ENCODE measurements at regions not wholly inside any gene's neighbourhood (a gene's known extent, or its start where the extent isn't known, plus 50 kb on each side); places are given as distances from the start of the nearest gene placed in this dataset.
"Not testable (repeated sequence)": the region's sequence is repeated elsewhere in the genome, so short reads cannot be mapped to it uniquely, and the experiment has no call there.

DNA sequence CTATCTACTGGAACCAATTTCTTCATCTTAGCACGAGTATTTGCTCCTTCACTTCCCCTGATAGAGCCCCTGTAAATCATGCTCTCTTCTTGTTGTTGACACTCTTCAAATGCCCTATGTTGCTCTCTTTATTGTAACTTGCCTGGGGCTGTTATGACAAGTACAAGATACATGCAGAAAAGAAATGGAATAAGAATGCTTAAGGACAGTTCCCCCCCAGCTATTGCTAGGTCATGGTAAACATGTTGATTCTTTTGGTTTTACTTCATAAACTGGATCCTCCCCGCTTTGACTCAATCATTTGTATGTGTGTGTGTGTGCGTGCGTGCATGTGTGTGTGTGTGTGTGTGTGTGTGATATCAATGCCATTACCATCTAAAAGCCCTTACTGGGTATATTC is 368.5 kb upstream of the CNTNAP5 start:
- no peak overlapping the region for H3K4me3 ChIP-seq (ENCODE audit: low read length)
- no peak for DNase-seq
- peaks cover 3% of the 10 kb centered on the region for H3K4me1 Mint-ChIP-seq
- no peak overlapping the region for H3K4me3 Mint-ChIP-seq
- no peak overlapping the region for H3K27ac ChIP-seq (ENCODE audit: low read depth, low read length)
- H3K27me3 Mint-ChIP-seq (ENCODE audit: insufficient read depth) = no peaks in the 10 kb centered on the region
- no peak overlapping the region for H3K27ac Mint-ChIP-seq
- H3K9me3 ChIP-seq (ENCODE audit: control insufficient read depth, low read length) = peaks cover 29% of the 10 kb centered on the region
- no peaks in the 10 kb centered on the region for H3K27me3 ChIP-seq (ENCODE audit: control insufficient read depth, insufficient read depth, low read length, poor library complexity, severe bottlenecking)
- no peaks in the 10 kb centered on the region for H3K36me3 ChIP-seq (ENCODE audit: control insufficient read depth, insufficient read depth, low read length)
- peaks cover 36% of the 10 kb centered on the region for H3K9me3 Mint-ChIP-seq
- H3K9ac ChIP-seq (ENCODE audit: extremely low read depth, low read length, poor library complexity, severe bottlenecking) = no peak overlapping the region
- TF ChIP-seq, protein P1, sequence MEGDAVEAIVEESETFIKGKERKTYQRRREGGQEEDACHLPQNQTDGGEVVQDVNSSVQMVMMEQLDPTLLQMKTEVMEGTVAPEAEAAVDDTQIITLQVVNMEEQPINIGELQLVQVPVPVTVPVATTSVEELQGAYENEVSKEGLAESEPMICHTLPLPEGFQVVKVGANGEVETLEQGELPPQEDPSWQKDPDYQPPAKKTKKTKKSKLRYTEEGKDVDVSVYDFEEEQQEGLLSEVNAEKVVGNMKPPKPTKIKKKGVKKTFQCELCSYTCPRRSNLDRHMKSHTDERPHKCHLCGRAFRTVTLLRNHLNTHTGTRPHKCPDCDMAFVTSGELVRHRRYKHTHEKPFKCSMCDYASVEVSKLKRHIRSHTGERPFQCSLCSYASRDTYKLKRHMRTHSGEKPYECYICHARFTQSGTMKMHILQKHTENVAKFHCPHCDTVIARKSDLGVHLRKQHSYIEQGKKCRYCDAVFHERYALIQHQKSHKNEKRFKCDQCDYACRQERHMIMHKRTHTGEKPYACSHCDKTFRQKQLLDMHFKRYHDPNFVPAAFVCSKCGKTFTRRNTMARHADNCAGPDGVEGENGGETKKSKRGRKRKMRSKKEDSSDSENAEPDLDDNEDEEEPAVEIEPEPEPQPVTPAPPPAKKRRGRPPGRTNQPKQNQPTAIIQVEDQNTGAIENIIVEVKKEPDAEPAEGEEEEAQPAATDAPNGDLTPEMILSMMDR (conservative IDR thresholded peaks at IDR 0.05) = no peak
- H3K36me3 Mint-ChIP-seq (ENCODE audit: low read depth) = peaks cover 11% of the 10 kb centered on the region
- H3K4me1 ChIP-seq (ENCODE audit: control insufficient read depth, insufficient read depth, low read length) = no peaks in the 10 kb centered on the region
- WGBS, 2 experiments (ENCODE audit: insufficient coverage in 1 of 2, insufficient read length in 1 of 2) = 90 to 96% methylated on average over 1 to 3 of the region's 4 CpGs

DNA sequence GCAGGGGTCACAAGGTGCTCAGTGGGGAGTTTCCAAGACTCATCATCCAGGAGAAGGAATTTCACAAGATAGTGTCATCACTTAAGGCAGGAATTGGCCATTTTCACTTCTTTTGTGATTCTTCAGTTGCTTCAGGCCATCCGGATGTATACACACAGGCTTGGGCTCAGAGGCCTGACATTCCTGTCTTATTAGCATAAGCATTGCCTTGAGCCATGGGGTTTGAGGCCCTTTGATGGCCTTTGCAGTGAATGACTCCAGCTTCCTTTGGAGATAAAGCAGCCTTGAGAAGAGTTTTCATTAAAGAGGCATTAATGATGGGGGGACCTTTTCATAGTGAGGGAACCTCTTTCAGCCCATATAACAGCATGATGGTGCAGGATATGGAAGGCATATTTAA is 366.0 kb upstream of the CNTNAP5 start:
- Mint-ChIP-seq H3K27me3 (ENCODE audit: insufficient read depth) (no peaks in the 10 kb centered on the region), H3K4me3 (no peak overlapping the region), H3K4me1 (no peaks in the 10 kb centered on the region), H3K36me3 (ENCODE audit: low read depth) (peaks cover 11% of the 10 kb centered on the region), H3K9me3 (peaks cover 39% of the 10 kb centered on the region), H3K27ac (no peak overlapping the region)
- peak overlapping the region; percentile 13 for H3K4me3 ChIP-seq (ENCODE audit: low read length)
- H3K9ac ChIP-seq (ENCODE audit: extremely low read depth, low read length, poor library complexity, severe bottlenecking) = no peak overlapping the region
- no peaks in the 10 kb centered on the region for H3K4me1 ChIP-seq (ENCODE audit: control insufficient read depth, insufficient read depth, low read length)
- WGBS, 2 experiments (ENCODE audit: insufficient coverage in 1 of 2, insufficient read length in 1 of 2) = 90 to 92% methylated on average over 1 of the region's 1 CpG
- TF ChIP-seq, protein P1 (conservative IDR thresholded peaks at IDR 0.05) = no peak
- peaks cover 29% of the 10 kb centered on the region for H3K9me3 ChIP-seq (ENCODE audit: control insufficient read depth, low read length)
- no peaks in the 10 kb centered on the region for H3K27me3 ChIP-seq (ENCODE audit: control insufficient read depth, insufficient read depth, low read length, poor library complexity, severe bottlenecking)
- no peaks in the 10 kb centered on the region for H3K36me3 ChIP-seq (ENCODE audit: control insufficient read depth, insufficient read depth, low read length)
- no peak overlapping the region for H3K27ac ChIP-seq (ENCODE audit: low read depth, low read length)
- peak; percentile 58 for DNase-seq

DNA sequence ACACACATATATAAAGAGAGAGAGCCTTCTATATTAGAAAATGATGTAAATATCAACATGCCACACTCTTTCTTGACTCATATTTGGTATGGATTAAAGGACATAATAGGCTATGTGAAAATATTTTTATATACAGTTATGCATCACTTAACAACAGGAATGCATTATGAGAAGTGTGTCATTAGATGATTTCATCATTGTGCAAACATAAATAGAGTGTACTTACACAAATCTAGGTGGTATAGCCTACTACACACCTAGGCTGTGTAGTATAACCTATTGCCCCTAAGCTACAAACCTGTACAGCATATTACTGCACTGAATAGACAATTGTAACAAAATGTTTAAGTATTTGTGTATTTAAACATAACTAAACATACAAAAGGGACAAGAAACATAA is 354.8 kb upstream of the CNTNAP5 start:
- Histone ChIP-seq H3K9me3 (ENCODE audit: control insufficient read depth, low read length) (peaks cover 4% of the 10 kb centered on the region), H3K27ac (ENCODE audit: low read depth, low read length) (no peak overlapping the region), H3K4me1 (ENCODE audit: control insufficient read depth, insufficient read depth, low read length) (no peaks in the 10 kb centered on the region), H3K4me3 (ENCODE audit: low read length) (no peak overlapping the region), H3K36me3 (ENCODE audit: control insufficient read depth, insufficient read depth, low read length) (no peaks in the 10 kb centered on the region), H3K9ac (ENCODE audit: extremely low read depth, low read length, poor library complexity, severe bottlenecking) (no peak overlapping the region), H3K27me3 (ENCODE audit: control insufficient read depth, insufficient read depth, low read length, poor library complexity, severe bottlenecking) (no peaks in the 10 kb centered on the region)
- TF ChIP-seq, protein P1 (conservative IDR thresholded peaks at IDR 0.05) = no peak
- H3K27me3 Mint-ChIP-seq (ENCODE audit: insufficient read depth) = no peaks in the 10 kb centered on the region
- no peak overlapping the region for H3K4me3 Mint-ChIP-seq
- no peak overlapping the region for H3K27ac Mint-ChIP-seq
- H3K36me3 Mint-ChIP-seq (ENCODE audit: low read depth) = no peaks in the 10 kb centered on the region
- H3K4me1 Mint-ChIP-seq = no peaks in the 10 kb centered on the region
- no peak for DNase-seq
- H3K9me3 Mint-ChIP-seq = no peaks in the 10 kb centered on the region

DNA sequence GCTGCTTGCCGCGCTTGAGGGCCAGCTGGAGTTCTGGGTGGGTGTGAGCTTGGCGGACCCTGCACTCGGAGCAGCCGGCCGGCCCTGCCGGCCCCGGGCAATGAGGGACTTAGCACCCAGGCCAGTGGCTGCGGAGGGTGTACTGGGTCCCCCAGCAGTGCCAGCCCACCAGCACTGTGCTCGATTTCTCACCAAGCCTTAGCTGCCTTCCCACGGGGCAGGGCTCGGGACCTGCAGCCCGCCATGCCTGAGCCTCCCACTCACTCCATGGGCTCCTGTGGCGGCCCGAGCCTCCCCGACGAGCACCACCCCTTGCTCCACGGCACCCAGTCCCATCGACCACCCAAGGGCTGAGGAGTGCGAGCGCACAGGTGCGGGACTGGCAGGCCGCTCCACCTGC is 341.3 kb upstream of the CNTNAP5 start:
- H3K4me3 Mint-ChIP-seq; H3K4me3 ChIP-seq (ENCODE audit: low read length); H3K27ac ChIP-seq (ENCODE audit: low read depth, low read length); H3K27me3 Mint-ChIP-seq (ENCODE audit: insufficient read depth); H3K4me1 ChIP-seq (ENCODE audit: control insufficient read depth, insufficient read depth, low read length); H3K36me3 ChIP-seq (ENCODE audit: control insufficient read depth, insufficient read depth, low read length); DNase-seq; H3K9ac ChIP-seq (ENCODE audit: extremely low read depth, low read length, poor library complexity, severe bottlenecking); H3K4me1 Mint-ChIP-seq; H3K27me3 ChIP-seq (ENCODE audit: control insufficient read depth, insufficient read depth, low read length, poor library complexity, severe bottlenecking); H3K27ac Mint-ChIP-seq: not testable (repeated sequence)
- H3K9me3 Mint-ChIP-seq = peaks cover 54% of the 10 kb centered on the region
- H3K9me3 ChIP-seq (ENCODE audit: control insufficient read depth, low read length) = peaks cover 51% of the 10 kb centered on the region
- H3K36me3 Mint-ChIP-seq (ENCODE audit: low read depth) = peaks cover 34% of the 10 kb centered on the region
- 95 to 96% methylated on average over 9 to 23 of the region's 23 CpGs for WGBS, 2 experiments (ENCODE audit: insufficient coverage in 1 of 2, insufficient read length in 1 of 2)
